Lower lobe of right lung (tissue), 2 donors: ENCODE measurements at regions not wholly inside any gene's neighbourhood (a gene's known extent, or its start where the extent isn't known, plus 50 kb on each side); places are given as distances from the start of the nearest gene placed in this dataset.

Experiments
- ATAC-seq, 2 donors: fragments of 200-7000 bp; cut with Tn5 transposase; one replicate each; pipeline ENCODE4 v1.9.1; 2020 to 2022; ENCODE audit warnings: mild to moderate bottlenecking in 2 of 2, moderate library complexity in 2 of 2
- DNase-seq: peaks from one replicate; pipeline ENCODE4 v3.0.0-alpha.2; 2020
- H3K27ac ChIP-seq: fragments of 200-600 bp; one replicate; pipeline ENCODE4 v1.8.0; 2022
- H3K27me3 ChIP-seq: fragments of 200-600 bp; one replicate; pipeline ENCODE4 v1.8.0; 2022; ENCODE audit warnings: low read depth
- H3K36me3 ChIP-seq: fragments of 200-600 bp; one replicate; pipeline ENCODE4 v1.8.0; 2022; ENCODE audit warnings: mild to moderate bottlenecking
- H3K4me1 ChIP-seq: fragments of 200-600 bp; one replicate; pipeline ENCODE4 v1.8.0; 2022
- H3K4me3 ChIP-seq: fragments of 200-600 bp; one replicate; pipeline ENCODE4 v1.8.0; 2022; ENCODE audit warnings: mild to moderate bottlenecking
- H3K9me3 ChIP-seq: fragments of 200-600 bp; one replicate; pipeline ENCODE4 v1.8.0; 2022
- CTCF ChIP-seq: fragments of 200-600 bp; IDR thresholded peaks from one replicate; pipeline ENCODE4 v1.8.0; 2022; ENCODE audit warnings: antibody characterized with exemption, mild to moderate bottlenecking
- intact Hi-C: fragments of 100-400 bp; cut with DNase I; formaldehyde crosslinking; loops from one replicate; pipeline ENCODE4 v1.11.0; 2022
- donor health status: DM: no; HTN: yes; CAD: no; lungs with severe emphysema.

GRCh38 chr11:29018631-29019030 lies 910.4 kb downstream of the METTL15 start:
- H3K27ac ChIP-seq, result no peak overlapping the region
- H3K27me3 ChIP-seq, result no peaks in the 10 kb centered on the region
- intact Hi-C loops, result no loop called here
- H3K4me1 ChIP-seq, result no peaks in the 10 kb centered on the region
- ATAC-seq (no peak), DNase-seq (no peak)
- H3K4me3 ChIP-seq, result no peak overlapping the region
- no peaks in the 10 kb centered on the region for H3K36me3 ChIP-seq
- TF ChIP-seq CTCF, result no peak
- H3K9me3 ChIP-seq, result no peaks in the 10 kb centered on the region

GRCh38 chr11:29017941-29018340 lies 909.8 kb downstream of the METTL15 start:
- intact Hi-C loops, result no loop called here
- ATAC-seq, result no peak
- Histone ChIP-seq H3K4me3 (no peak overlapping the region), H3K27me3 (no peaks in the 10 kb centered on the region), H3K4me1 (no peaks in the 10 kb centered on the region), H3K36me3 (no peaks in the 10 kb centered on the region), H3K9me3 (no peaks in the 10 kb centered on the region), H3K27ac (no peak overlapping the region)
- no peak for TF ChIP-seq CTCF
- DNase-seq, result no peak

- no peak overlapping the region for H3K4me3 ChIP-seq
- no peaks in the 10 kb centered on the region for H3K27me3 ChIP-seq
- TF ChIP-seq CTCF, result no peak
- DNase-seq, result no peak
- intact Hi-C loops, result no loop called here
- no peaks in the 10 kb centered on the region for H3K9me3 ChIP-seq
- H3K36me3 ChIP-seq, result no peaks in the 10 kb centered on the region
- H3K27ac ChIP-seq, result no peak overlapping the region
- ATAC-seq, result no peak
- no peaks in the 10 kb centered on the region for H3K4me1 ChIP-seq
Observed at GRCh38 chr11:29012507-29012906, 904.3 kb downstream of the METTL15 start.

GRCh38 chr11:29009426-29009825 lies 901.2 kb downstream of the METTL15 start:
- intact Hi-C loops, result no loop called here
- no peak for ATAC-seq

GRCh38 chr11:29008481-29008880 lies 900.3 kb downstream of the METTL15 start:
- Histone ChIP-seq H3K27me3 (no peaks in the 10 kb centered on the region), H3K9me3 (no peaks in the 10 kb centered on the region), H3K36me3 (no peaks in the 10 kb centered on the region), H3K4me3 (no peak overlapping the region), H3K4me1 (no peaks in the 10 kb centered on the region), H3K27ac (no peak overlapping the region)
- DNase-seq (no peak), ATAC-seq (no peak)
- TF ChIP-seq CTCF, result no peak
- intact Hi-C loops, result no loop called here

More at GRCh38 chr11:29009426-29009825, 901.2 kb downstream of the METTL15 start:
- Histone ChIP-seq H3K4me3 (no peak overlapping the region), H3K9me3 (no peaks in the 10 kb centered on the region), H3K27ac (no peak overlapping the region), H3K27me3 (no peaks in the 10 kb centered on the region), H3K36me3 (no peaks in the 10 kb centered on the region), H3K4me1 (no peaks in the 10 kb centered on the region)
- DNase-seq, result no peak
- TF ChIP-seq CTCF, result no peak

- no peak for TF ChIP-seq CTCF
- Histone ChIP-seq H3K4me1 (no peaks in the 10 kb centered on the region), H3K27ac (no peak overlapping the region), H3K36me3 (no peaks in the 10 kb centered on the region), H3K27me3 (no peaks in the 10 kb centered on the region), H3K9me3 (no peaks in the 10 kb centered on the region), H3K4me3 (no peak overlapping the region)
- DNase-seq, result no peak
- ATAC-seq, result no peak
- intact Hi-C loops, result no loop called here
Observed at GRCh38 chr11:29006668-29007067, 898.5 kb downstream of the METTL15 start.
